ENCODE measurements at regions not wholly inside any gene's neighbourhood (a gene's known extent, or its start where the extent isn't known, plus 50 kb on each side); places are given as distances from the start of the nearest gene placed in this dataset.

DNA sequence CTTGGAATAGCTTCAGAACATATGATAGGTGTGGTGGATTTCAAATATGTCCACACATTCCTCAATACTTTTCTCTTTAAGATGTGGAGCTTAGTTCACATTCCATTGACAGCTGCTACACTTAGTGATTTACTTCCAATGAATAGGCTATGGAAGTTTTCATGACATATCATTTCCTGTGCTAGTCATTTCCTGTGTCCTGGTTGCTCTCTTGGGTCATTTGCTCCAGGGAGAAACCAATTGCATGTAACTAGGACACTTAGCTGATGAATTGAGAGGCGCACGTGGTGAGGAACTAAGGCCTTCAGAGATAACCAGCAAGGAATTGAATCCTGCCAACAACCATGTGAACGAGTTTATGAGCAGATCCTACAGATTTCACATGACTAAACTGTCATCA lies 120.9 kb downstream of the SLC17A6 start:
- no peak for TF ChIP-seq MXI1 (conservative IDR thresholded peaks at IDR 0.05; ENCODE audit: poor library complexity, severe bottlenecking)
- TF ChIP-seq, protein P1, sequence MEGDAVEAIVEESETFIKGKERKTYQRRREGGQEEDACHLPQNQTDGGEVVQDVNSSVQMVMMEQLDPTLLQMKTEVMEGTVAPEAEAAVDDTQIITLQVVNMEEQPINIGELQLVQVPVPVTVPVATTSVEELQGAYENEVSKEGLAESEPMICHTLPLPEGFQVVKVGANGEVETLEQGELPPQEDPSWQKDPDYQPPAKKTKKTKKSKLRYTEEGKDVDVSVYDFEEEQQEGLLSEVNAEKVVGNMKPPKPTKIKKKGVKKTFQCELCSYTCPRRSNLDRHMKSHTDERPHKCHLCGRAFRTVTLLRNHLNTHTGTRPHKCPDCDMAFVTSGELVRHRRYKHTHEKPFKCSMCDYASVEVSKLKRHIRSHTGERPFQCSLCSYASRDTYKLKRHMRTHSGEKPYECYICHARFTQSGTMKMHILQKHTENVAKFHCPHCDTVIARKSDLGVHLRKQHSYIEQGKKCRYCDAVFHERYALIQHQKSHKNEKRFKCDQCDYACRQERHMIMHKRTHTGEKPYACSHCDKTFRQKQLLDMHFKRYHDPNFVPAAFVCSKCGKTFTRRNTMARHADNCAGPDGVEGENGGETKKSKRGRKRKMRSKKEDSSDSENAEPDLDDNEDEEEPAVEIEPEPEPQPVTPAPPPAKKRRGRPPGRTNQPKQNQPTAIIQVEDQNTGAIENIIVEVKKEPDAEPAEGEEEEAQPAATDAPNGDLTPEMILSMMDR (IDR thresholded peaks at IDR 0.05; ENCODE audit: poor library complexity, severe bottlenecking) = no peak
- TF ChIP-seq EZH2 (IDR thresholded peaks at IDR 0.05; ENCODE audit: borderline replicate concordance, insufficient read depth, low read length, poor library complexity, severe bottlenecking) = no peak
- TF ChIP-seq SMC3 (conservative IDR thresholded peaks at IDR 0.05; ENCODE audit: poor library complexity) = no peak
- no peak for TF ChIP-seq RAD21 (conservative IDR thresholded peaks at IDR 0.05)
- TF ChIP-seq, protein P2, sequence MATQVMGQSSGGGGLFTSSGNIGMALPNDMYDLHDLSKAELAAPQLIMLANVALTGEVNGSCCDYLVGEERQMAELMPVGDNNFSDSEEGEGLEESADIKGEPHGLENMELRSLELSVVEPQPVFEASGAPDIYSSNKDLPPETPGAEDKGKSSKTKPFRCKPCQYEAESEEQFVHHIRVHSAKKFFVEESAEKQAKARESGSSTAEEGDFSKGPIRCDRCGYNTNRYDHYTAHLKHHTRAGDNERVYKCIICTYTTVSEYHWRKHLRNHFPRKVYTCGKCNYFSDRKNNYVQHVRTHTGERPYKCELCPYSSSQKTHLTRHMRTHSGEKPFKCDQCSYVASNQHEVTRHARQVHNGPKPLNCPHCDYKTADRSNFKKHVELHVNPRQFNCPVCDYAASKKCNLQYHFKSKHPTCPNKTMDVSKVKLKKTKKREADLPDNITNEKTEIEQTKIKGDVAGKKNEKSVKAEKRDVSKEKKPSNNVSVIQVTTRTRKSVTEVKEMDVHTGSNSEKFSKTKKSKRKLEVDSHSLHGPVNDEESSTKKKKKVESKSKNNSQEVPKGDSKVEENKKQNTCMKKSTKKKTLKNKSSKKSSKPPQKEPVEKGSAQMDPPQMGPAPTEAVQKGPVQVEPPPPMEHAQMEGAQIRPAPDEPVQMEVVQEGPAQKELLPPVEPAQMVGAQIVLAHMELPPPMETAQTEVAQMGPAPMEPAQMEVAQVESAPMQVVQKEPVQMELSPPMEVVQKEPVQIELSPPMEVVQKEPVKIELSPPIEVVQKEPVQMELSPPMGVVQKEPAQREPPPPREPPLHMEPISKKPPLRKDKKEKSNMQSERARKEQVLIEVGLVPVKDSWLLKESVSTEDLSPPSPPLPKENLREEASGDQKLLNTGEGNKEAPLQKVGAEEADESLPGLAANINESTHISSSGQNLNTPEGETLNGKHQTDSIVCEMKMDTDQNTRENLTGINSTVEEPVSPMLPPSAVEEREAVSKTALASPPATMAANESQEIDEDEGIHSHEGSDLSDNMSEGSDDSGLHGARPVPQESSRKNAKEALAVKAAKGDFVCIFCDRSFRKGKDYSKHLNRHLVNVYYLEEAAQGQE (IDR thresholded peaks at IDR 0.05; ENCODE audit: borderline replicate concordance) = no peak

All from neural cell (in vitro differentiated cells).